ENCODE measurements at regions not wholly inside any gene's neighbourhood (a gene's known extent, or its start where the extent isn't known, plus 50 kb on each side); places are given as distances from the start of the nearest gene placed in this dataset.

DNA sequence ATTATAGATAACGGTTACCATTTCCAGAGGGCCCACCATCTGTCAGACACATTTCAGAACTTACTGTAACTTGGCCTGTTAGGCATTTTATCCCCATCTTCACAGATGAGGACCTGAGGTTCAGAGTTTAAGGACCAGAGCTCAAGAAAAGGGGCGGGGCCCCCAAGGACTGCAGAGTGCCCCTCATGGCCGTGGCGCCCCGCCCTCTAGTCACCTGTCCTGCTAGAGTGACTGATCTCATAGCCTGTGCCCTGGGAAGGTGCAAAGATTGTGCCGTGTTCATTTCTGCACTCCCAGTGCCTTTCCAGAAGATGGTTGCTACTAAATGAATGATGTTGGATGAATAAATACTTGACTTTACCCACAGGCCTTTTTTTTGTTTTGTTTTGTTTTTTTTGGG lies 107.0 kb downstream of the XRCC2 start:
- peaks cover 0 to 11% (median 0%) of the 10 kb centered on the region in 7 donors for H3K27me3 ChIP-seq (replicated peaks in 1 of 7)
- H3K9me3 ChIP-seq = no peaks in the 10 kb centered on the region
- no peak overlapping the region for H3K27ac ChIP-seq
- TF ChIP-seq CTCF (IDR thresholded peaks at IDR 0.05 in 8 of 11, conservative IDR thresholded peaks at IDR 0.05 in 3 of 11) (no peak), POLR2AphosphoS5 (IDR thresholded peaks at IDR 0.05) (no peak), POLR2A (IDR thresholded peaks at IDR 0.05) (no peak)
- H3K36me3 ChIP-seq = no peaks in the 10 kb centered on the region
- 80 to 92% (median 89%) methylated on average over 6 of the region's 6 CpGs for WGBS, 5 donors
- no peaks in the 10 kb centered on the region for H3K4me1 ChIP-seq
- intact Hi-C loops (cut with DNase I; ENCODE audit: low total_unique reads) = no loop called here
- peak; percentile 48 for DNase-seq
- H3K4me3 ChIP-seq = no peak overlapping the region

DNA sequence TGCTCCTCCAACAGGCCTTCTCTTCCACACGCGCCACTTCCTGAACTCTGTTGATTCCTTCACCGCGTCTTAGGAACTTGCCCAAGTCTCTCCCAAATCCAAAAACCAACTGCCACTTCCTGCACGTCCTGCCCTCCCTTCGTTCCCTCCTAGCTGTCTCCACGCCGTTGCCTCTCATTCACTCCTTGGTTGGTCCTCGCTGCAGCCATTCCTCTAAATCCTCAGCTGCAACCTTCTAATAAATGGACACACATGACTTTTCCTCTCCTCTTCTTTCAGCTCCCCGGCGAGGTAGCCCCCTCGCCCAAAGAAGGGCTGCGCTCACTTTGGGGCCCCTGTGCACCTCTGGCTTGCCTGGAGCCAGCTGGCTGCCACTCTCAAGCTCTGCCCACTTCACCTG lies 110.2 kb downstream of the XRCC2 start:
- peaks cover 0 to 11% (median 0%) of the 10 kb centered on the region in 7 donors for H3K27me3 ChIP-seq (replicated peaks in 1 of 7)
- no peak overlapping the region for H3K27ac ChIP-seq
- intact Hi-C loops (cut with DNase I; ENCODE audit: low total_unique reads) = no loop called here
- WGBS, 5 donors = 61 to 70% (median 65%) methylated on average over 13 of the region's 13 CpGs
- H3K4me3 ChIP-seq = no peak overlapping the region
- H3K36me3 ChIP-seq = no peaks in the 10 kb centered on the region
- TF ChIP-seq POLR2A (IDR thresholded peaks at IDR 0.05) = no peak
- no peak for TF ChIP-seq CTCF (IDR thresholded peaks at IDR 0.05 in 8 of 11, conservative IDR thresholded peaks at IDR 0.05 in 3 of 11)
- no peak for TF ChIP-seq POLR2AphosphoS5 (IDR thresholded peaks at IDR 0.05)
- no peaks in the 10 kb centered on the region for H3K9me3 ChIP-seq
- no peaks in the 10 kb centered on the region for H3K4me1 ChIP-seq
- DNase-seq = no peak

GRCh38 chr7:152564656-152565250 lies 111.2 kb downstream of the XRCC2 start:
- Histone ChIP-seq H3K4me1 (no peaks in the 10 kb centered on the region), H3K36me3 (no peaks in the 10 kb centered on the region), H3K4me3 (no peak overlapping the region), H3K27me3 (replicated peaks in 1 of 7) (peaks cover 0 to 11% (median 0%) of the 10 kb centered on the region in 7 donors), H3K9me3 (no peaks in the 10 kb centered on the region), H3K27ac (no peak overlapping the region)
- 46 to 58% (median 53%) methylated on average over 8 of the region's 8 CpGs for WGBS, 5 donors
- TF ChIP-seq CTCF (IDR thresholded peaks at IDR 0.05 in 8 of 11, conservative IDR thresholded peaks at IDR 0.05 in 3 of 11) (no peak), POLR2A (IDR thresholded peaks at IDR 0.05) (no peak), POLR2AphosphoS5 (IDR thresholded peaks at IDR 0.05) (no peak)
- intact Hi-C loops (cut with DNase I; ENCODE audit: low total_unique reads) = no loop called here
- DNase-seq = peak; percentile 5

DNA sequence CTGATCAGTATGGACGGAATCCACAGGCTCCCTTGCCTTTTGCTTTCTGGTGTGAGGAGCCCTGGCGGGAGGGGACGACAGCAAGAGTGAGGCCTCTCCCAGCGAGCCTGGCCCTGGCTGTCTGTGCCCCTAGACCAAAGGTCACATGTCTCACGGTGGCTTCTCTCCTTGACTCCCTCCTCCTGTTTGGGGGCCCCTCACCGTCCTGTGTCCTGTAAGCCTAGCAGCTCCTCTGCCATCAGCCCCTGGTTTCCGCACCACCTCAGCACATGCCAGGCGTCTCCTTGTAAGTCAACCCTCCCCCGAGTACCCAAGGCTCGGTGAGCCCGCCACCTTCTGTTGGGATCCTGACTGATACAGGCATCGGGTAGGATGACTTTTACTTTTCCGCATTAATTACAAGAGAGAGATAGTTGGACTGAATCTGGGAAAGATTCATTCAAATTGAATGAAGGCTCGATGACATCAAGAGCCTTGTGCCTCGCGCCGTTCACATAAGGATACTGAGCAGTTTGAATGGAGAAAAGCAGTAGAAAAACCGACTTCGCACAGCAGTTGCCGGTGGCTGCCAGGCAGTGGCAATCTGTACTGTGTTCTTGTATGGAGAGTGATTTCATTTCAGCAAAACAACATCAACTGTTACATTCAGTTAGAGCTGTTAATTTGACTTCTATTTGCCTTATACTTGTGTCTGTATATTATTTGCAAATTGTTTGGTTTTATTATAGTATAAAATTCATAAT lies 119.8 kb downstream of the XRCC2 start:
- H3K9me3 ChIP-seq = no peaks in the 10 kb centered on the region
- DNase-seq = no peak
- H3K27me3 ChIP-seq (replicated peaks in 1 of 7) = no peaks in the 10 kb centered on the region
- H3K36me3 ChIP-seq = no peaks in the 10 kb centered on the region
- H3K27ac ChIP-seq = no peak overlapping the region
- no peak for TF ChIP-seq POLR2AphosphoS5 (IDR thresholded peaks at IDR 0.05)
- TF ChIP-seq POLR2A (IDR thresholded peaks at IDR 0.05) = no peak
- no peak for TF ChIP-seq CTCF (IDR thresholded peaks at IDR 0.05 in 8 of 11, conservative IDR thresholded peaks at IDR 0.05 in 3 of 11)
- no peak overlapping the region for H3K4me3 ChIP-seq
- no peaks in the 10 kb centered on the region for H3K4me1 ChIP-seq
- intact Hi-C loops (cut with DNase I; ENCODE audit: low total_unique reads) = no loop called here
- 89 to 95% (median 91%) methylated on average over 20 of the region's 20 CpGs for WGBS, 5 donors

Data from spleen (tissue), 11 donors.